BLaER1 treated with 17β-estradiol and CSF1 and Interleukin-3, amounts not matched to agents 10 nM and 100 nM (cell line): ENCODE measurements at regions not wholly inside any gene's neighbourhood (a gene's known extent, or its start where the extent isn't known, plus 50 kb on each side); places are given as distances from the start of the nearest gene placed in this dataset.

Experiments
- H3K27ac ChIP-seq, 11 experiments: shearing (Covaris generic); formaldehyde crosslinking; 2 replicates each; pipeline ENCODE4 v1.8.1; 2022
- H3K27me3 ChIP-seq, 11 experiments: shearing (Covaris generic); formaldehyde crosslinking; 2 replicates each; pipeline ENCODE4 v1.8.1; 2022
- H3K36me3 ChIP-seq, 11 experiments: shearing (Covaris generic); formaldehyde crosslinking; 2 replicates each; pipeline ENCODE4 v1.8.1; 2022
- H3K4me1 ChIP-seq, 10 experiments: shearing (Covaris generic); formaldehyde crosslinking; 2 replicates each; pipeline ENCODE4 v1.8.1; 2022
- H3K4me2 ChIP-seq, 11 experiments: shearing (Covaris generic); formaldehyde crosslinking; 2 replicates each; pipeline ENCODE4 v1.8.1; 2022
- H3K4me3 ChIP-seq, 10 experiments: shearing (Covaris generic); formaldehyde crosslinking; 2 replicates each; pipeline ENCODE4 v1.8.1; 2022
- H3K9ac ChIP-seq, 11 experiments: shearing (Covaris generic); formaldehyde crosslinking; 2 replicates each; pipeline ENCODE4 v1.8.1; 2022
- H3K9me3 ChIP-seq, 11 experiments: shearing (Covaris generic); formaldehyde crosslinking; replicated peaks in 1 of 11; 2 replicates each; pipeline ENCODE4 v1.8.1; 2022
- H4K20me1 ChIP-seq, 11 experiments: shearing (Covaris generic); formaldehyde crosslinking; 2 replicates each; pipeline ENCODE4 v1.8.1; 2022
- Cebpa-rat ChIP-seq, 11 experiments: shearing (Covaris generic); IDR thresholded peaks; 2 replicates each; pipeline ENCODE4 v1.8.1; 2022

- no peak overlapping the region for H3K4me3 ChIP-seq
- no peaks in the 10 kb centered on the region for H3K36me3 ChIP-seq
- H3K27ac ChIP-seq: no peak overlapping the region
- no peaks in the 10 kb centered on the region for H3K4me1 ChIP-seq
- no peaks in the 10 kb centered on the region for H3K27me3 ChIP-seq
- H3K9ac ChIP-seq: no peak overlapping the region
- H4K20me1 ChIP-seq: no peaks in the 10 kb centered on the region
- no peaks in the 10 kb centered on the region for H3K9me3 ChIP-seq
- no peak overlapping the region for H3K4me2 ChIP-seq
- TF ChIP-seq Cebpa-rat (IDR thresholded peaks at IDR 0.05): no peak
Measured at GRCh38 chr6:9437836-9438235, 977.0 kb downstream of the TFAP2A start.

DNA sequence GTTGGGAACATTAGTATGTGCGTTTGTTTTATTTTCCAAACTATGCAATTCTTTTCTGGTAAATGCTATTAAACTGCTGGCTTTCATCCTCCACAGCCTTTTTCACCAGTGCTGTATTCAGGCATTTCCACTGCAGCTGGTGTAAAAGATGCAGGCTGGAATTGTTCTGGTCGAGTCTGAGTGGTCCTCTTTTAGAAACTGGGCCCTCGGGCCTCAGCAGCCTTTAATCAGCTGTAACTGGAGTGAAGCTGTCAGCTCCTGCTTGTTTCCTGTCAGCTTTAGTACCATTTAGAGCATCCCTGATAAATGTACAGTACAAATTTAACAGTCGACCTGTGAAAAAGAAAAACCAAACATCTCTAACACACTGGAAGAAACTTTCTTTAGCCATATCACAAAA lies 979.6 kb downstream of the TFAP2A start:
- H3K36me3 ChIP-seq: no peaks in the 10 kb centered on the region
- H3K27me3 ChIP-seq: no peaks in the 10 kb centered on the region
- H3K4me1 ChIP-seq: no peaks in the 10 kb centered on the region
- no peak overlapping the region for H3K4me2 ChIP-seq
- no peak overlapping the region for H3K9ac ChIP-seq
- H3K4me3 ChIP-seq: no peak overlapping the region
- H4K20me1 ChIP-seq: no peaks in the 10 kb centered on the region
- no peak overlapping the region for H3K27ac ChIP-seq
- TF ChIP-seq Cebpa-rat (IDR thresholded peaks at IDR 0.05): no peak
- no peaks in the 10 kb centered on the region for H3K9me3 ChIP-seq

GRCh38 chr6:9431945-9432344 lies 982.9 kb downstream of the TFAP2A start:
- no peak for TF ChIP-seq Cebpa-rat (IDR thresholded peaks at IDR 0.05)
- Histone ChIP-seq H4K20me1 (no peaks in the 10 kb centered on the region), H3K9ac (no peak overlapping the region), H3K27me3 (no peaks in the 10 kb centered on the region), H3K4me3 (no peak overlapping the region), H3K9me3 (peaks cover 0 to 12% (median 8%) of the 10 kb centered on the region in 11 experiments; a peak in 9 of 22 replicates), H3K4me1 (no peaks in the 10 kb centered on the region), H3K4me2 (no peak overlapping the region), H3K27ac (no peak overlapping the region), H3K36me3 (no peaks in the 10 kb centered on the region)

DNA sequence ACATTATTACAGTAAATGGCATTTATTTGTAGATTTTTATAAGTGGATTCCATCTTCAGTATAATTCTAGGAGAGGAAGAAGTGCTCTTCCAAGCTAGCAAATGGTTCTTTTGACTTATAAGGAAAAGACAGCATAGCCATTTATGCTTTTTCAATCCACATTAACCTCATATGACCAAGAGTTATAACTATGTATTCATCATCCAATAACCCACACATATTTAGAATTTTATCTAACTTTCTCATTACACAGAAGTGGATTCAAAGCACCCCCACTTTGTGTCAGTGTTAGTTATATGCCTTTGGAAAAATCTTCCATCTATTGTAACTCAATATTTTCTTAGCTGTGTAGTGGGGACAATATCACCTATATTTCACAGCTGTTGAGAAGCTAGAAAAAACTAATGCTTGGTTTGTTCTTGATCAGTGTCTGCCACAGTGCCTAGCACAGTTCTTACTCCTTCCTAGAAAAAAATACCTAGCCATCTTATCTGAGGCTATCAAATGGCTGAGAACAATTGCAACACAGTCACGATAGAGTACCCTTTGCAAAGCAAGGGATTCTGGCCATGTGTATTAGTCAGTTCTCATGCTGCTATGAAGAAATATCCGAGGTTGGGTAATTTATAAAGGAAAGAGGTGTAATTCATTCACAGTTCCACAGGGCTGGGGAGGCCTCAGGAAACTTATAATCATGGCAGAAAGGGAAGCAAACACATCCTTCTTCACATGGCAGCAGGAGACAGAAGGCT lies 986.3 kb downstream of the TFAP2A start:
- Histone ChIP-seq H3K36me3 (no peaks in the 10 kb centered on the region), H3K4me3 (no peak overlapping the region), H3K4me2 (no peak overlapping the region), H3K27ac (no peak overlapping the region), H3K4me1 (no peaks in the 10 kb centered on the region), H3K9ac (no peak overlapping the region), H3K9me3 (peaks cover 0 to 12% (median 8%) of the 10 kb centered on the region in 11 experiments; a peak in 9 of 22 replicates), H3K27me3 (no peaks in the 10 kb centered on the region), H4K20me1 (no peaks in the 10 kb centered on the region)
- no peak for TF ChIP-seq Cebpa-rat (IDR thresholded peaks at IDR 0.05)

DNA sequence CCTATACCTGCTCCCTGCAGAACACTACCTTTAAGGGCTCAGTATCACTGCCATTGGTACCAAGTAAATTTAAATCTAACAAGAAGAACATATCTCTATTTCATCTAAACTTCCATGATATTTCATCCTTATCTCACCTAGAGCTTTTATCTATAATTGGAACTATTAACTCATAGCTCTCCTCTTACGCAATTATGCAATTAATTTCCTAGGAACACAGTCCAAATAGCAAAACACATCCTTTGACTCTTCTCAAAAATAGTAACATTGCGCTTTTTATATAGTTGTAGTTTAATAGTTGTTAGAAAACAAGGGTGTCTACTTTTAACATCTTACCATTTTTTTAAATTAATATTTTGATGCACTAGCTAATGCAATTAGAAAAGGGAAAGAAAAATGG lies 986.8 kb upstream of the SLC35B3 start:
- Histone ChIP-seq H3K4me1 (no peaks in the 10 kb centered on the region), H3K4me3 (no peak overlapping the region), H3K36me3 (no peaks in the 10 kb centered on the region), H3K9me3 (no peaks in the 10 kb centered on the region), H3K4me2 (no peak overlapping the region), H4K20me1 (no peaks in the 10 kb centered on the region), H3K9ac (no peak overlapping the region), H3K27me3 (no peaks in the 10 kb centered on the region), H3K27ac (no peak overlapping the region)
- peak in 1 of 11 experiments; percentile 18; a peak in 1 of 22 replicates for TF ChIP-seq Cebpa-rat (IDR thresholded peaks at IDR 0.05)

DNA sequence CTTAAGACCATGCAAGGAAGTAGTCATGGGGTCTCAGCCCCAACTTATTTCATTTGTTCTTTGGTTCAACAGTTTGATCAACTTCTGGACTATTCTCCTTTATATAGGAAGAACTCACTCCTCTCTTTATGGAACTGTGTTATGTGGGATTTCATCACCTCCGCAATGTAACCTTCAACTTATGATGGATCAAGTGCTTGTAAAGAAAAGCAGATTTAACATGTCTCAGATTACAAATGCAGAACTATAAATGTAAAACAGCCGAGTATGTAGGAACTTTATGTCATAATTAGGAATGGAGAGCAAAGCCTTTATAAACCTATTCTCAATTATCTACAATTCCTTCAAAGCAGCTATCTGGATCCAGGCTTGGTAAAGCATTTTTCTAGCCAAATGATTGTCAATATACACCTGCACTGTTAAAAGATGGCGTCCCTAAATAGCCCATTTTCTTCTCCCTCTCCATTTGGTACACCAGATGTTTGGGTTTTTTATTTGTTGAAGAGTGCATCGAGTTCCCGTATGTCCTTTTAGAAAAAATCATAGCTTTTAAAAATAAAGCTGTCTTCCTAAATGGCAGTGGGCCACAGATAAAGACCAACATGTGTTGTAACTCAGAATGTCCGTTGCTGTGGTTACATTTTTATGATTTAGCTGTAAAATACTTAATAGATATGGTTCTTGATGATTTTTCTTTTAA lies 985.1 kb upstream of the SLC35B3 start:
- H3K4me1 ChIP-seq: no peaks in the 10 kb centered on the region
- no peaks in the 10 kb centered on the region for H3K9me3 ChIP-seq
- H3K36me3 ChIP-seq: no peaks in the 10 kb centered on the region
- no peak overlapping the region for H3K9ac ChIP-seq
- no peak for TF ChIP-seq Cebpa-rat (IDR thresholded peaks at IDR 0.05)
- H3K27ac ChIP-seq: no peak overlapping the region
- no peak overlapping the region for H3K4me2 ChIP-seq
- no peaks in the 10 kb centered on the region for H3K27me3 ChIP-seq
- H4K20me1 ChIP-seq: no peaks in the 10 kb centered on the region
- H3K4me3 ChIP-seq: no peak overlapping the region

DNA sequence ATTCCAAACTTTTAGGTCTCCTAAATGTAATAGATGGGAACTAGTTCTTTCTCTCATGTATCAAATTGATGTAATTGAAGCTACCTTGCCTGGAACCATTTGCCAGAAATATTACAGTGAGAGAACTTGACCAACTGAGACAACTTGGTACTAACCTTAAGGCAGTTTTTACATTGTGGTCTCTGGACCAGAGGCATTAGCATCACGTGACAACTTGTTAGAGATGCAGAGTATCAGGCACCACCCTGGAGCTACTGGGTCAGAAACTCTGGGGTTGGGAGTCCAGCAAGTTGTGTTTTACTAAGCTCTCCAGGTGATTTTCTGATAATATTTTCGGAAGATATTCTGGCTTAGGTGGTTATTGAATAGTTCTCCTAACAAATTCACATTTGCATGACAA lies 982.1 kb upstream of the SLC35B3 start:
- H3K9me3 ChIP-seq: no peaks in the 10 kb centered on the region
- H3K4me1 ChIP-seq: no peaks in the 10 kb centered on the region
- no peak for TF ChIP-seq Cebpa-rat (IDR thresholded peaks at IDR 0.05)
- H3K27me3 ChIP-seq: no peaks in the 10 kb centered on the region
- no peak overlapping the region for H3K4me3 ChIP-seq
- H4K20me1 ChIP-seq: no peaks in the 10 kb centered on the region
- no peak overlapping the region for H3K4me2 ChIP-seq
- no peak overlapping the region for H3K27ac ChIP-seq
- no peaks in the 10 kb centered on the region for H3K36me3 ChIP-seq
- no peak overlapping the region for H3K9ac ChIP-seq

DNA sequence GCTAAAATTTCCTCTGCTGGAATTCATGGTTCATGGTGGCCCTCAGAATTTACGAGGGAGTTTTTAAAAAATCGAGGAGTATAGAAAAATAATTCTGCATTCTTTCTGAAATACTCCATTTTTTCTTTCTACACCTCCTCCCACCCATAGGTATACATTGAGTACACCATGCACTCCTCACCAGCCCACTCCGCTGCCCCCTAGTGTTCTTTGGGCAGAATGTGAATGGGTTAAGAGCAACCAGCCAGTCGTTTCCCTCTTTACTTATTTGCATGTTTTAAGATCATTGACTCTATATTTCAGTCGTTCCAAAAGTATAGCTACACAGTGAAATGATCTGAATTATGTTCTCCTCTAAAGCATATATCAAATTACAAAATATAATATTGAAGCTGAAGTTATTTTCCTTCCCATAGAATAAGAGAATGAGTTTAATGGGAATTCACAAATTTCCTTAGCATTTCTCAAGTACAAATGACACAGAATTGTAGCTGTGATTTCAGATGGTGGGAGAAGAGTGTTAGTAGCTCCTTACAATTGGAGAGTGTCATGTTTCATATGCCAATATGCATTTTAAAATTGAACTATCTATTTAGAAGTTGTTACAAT lies 977.7 kb upstream of the SLC35B3 start:
- no peak overlapping the region for H3K9ac ChIP-seq
- no peaks in the 10 kb centered on the region for H3K36me3 ChIP-seq
- no peaks in the 10 kb centered on the region for H4K20me1 ChIP-seq
- TF ChIP-seq Cebpa-rat (IDR thresholded peaks at IDR 0.05): no peak
- H3K27ac ChIP-seq: no peak overlapping the region
- H3K4me1 ChIP-seq: no peaks in the 10 kb centered on the region
- H3K4me2 ChIP-seq: no peak overlapping the region
- no peaks in the 10 kb centered on the region for H3K27me3 ChIP-seq
- H3K9me3 ChIP-seq: no peaks in the 10 kb centered on the region
- H3K4me3 ChIP-seq: no peak overlapping the region

DNA sequence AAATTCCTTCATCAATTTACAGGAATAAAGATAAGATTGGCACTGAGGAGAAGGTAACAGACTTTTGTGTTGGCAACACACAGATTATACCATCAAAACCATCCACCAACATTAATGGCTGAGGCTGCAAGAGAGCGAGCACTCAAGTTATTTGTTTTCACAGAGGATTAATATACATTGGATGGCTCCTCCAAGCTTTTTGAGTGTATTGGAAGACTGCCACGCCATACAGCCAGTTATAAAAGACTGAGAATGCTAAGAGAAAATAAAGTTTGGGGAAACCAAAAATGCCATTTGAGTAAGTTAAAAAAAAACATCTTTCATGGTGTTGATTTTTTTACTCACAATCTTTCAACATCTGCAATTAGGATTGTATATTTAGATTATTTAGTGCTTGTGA lies 973.8 kb upstream of the SLC35B3 start:
- no peak overlapping the region for H3K27ac ChIP-seq
- no peaks in the 10 kb centered on the region for H3K9me3 ChIP-seq
- H3K36me3 ChIP-seq: no peaks in the 10 kb centered on the region
- no peaks in the 10 kb centered on the region for H3K27me3 ChIP-seq
- no peak overlapping the region for H3K4me2 ChIP-seq
- no peaks in the 10 kb centered on the region for H3K4me1 ChIP-seq
- no peak for TF ChIP-seq Cebpa-rat (IDR thresholded peaks at IDR 0.05)
- H3K9ac ChIP-seq: no peak overlapping the region
- no peaks in the 10 kb centered on the region for H4K20me1 ChIP-seq
- no peak overlapping the region for H3K4me3 ChIP-seq
